Islet precursor cell (in vitro differentiated cells): ENCODE measurements at regions not wholly inside any gene's neighbourhood (a gene's known extent, or its start where the extent isn't known, plus 50 kb on each side); places are given as distances from the start of the nearest gene placed in this dataset.
"Not testable (repeated sequence)": the region's sequence is repeated elsewhere in the genome, so short reads cannot be mapped to it uniquely, and the experiment has no call there.

Experiments used
- DNase-seq: peaks from one replicate; pipeline ENCODE4 v3.0.0-alpha.2; 2018

DNA sequence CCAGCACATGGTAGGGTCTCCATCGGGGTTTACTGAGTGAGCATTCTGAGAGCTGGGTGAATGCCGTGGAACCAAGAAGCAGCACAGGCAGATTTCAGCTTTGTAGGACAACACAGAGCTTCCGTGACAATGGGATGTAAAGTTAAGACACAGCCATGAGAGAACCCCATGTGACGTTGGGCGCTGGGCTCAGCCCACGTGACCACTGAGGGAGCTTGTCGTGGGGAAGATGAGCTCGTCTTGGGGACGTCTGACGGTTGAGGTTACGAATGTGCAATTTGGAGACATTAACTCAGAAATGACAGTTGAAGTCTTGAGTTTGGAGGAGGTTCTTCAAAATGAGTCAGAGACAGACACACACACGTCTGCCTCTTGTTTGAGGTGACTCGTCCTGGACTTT is 51.5 kb upstream of the MUC20 start:
- peak; percentile 26 for DNase-seq

DNA sequence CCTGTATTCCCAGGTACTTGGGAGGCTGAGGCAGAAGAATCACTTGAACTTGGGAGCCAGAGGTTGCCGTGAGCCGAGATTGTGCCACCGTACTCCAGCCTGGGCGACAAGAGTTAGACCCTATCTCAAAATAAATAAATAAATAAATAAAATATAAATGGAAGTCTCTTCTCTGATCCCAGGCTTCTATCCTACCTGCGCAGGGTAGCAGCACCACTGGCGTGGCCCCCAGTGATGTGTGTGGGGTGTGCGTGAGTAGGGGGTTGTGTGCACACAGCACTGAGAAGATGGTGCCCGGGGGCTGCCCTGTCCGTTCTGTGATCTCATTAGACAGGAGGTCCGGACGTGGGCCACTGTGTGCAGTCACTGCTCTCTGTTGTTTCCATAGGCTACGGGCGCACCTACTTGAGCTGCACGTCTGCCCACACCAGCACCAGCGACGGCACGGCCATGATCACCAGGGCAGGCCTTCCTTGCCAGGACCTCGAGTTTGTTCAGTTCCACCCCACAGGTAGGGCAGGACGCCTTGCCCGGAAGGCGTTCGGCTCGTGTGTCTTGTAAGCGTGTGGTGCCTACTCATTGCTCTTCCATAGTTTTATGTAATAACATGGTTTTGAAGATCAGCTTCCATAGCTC is 52.5 kb upstream of the MUC20 start:
- DNase-seq: peak; percentile 16

DNA sequence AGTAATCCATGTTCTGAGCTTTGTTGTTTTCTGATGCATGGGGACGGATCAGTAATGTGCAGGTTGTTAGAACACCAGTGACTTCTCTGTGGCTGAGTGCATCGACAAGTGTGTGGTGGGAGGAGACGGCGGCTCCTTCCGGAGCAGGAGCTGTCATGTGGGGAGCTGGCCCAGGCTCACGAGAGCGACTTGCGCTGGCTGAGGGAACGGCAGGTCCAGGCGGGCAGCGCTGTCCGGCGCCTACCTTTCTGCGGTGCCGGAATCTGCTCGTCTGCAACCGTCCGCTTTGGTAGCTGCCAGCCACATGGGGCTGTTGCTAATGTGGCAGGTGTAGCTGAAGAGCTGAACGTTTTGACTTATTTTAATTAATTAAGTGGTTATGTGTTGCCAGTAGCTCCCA is 55.5 kb upstream of the MUC20 start:
- not testable (repeated sequence) for DNase-seq

DNA sequence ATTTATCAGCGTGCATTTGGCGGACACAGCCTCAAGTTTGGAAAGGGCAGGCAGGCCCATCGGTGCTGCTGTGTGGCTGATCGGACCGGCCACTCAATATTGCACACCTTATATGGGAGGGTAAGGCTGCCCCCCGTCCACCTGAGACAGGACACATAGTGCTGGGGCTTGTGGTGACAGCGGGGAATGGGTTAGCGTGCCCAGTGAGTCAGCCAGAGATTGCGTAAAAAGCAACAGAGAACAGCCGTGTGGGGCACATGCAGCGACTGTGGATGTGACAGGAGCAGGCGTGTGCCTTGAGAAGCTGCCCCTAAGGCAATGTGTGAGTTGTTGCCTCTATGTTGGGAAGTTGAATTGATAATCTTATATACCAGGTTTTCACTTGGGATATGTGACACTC is 56.6 kb upstream of the MUC20 start:
- DNase-seq: peak; percentile 5

DNA sequence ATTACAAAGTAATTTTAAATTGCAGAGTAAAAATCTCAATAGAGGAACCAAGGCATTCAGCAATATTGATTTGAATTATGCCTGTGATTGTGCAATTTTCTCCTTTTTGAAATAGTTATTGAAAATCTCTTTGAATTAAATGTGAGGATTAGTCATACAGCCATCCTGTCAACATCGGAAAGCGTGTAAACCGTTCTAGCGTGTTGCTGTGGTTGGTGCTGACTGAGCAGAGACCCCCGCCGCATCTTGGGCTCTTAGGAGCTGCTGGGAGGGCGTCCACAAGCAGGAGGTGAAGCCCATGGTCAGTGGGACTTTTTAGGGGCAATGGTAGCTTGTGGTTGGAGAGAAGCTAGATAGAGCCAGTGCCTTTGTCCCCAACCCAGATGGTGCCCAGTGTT is 61.6 kb upstream of the MUC20 start:
- not testable (repeated sequence) for DNase-seq

DNA sequence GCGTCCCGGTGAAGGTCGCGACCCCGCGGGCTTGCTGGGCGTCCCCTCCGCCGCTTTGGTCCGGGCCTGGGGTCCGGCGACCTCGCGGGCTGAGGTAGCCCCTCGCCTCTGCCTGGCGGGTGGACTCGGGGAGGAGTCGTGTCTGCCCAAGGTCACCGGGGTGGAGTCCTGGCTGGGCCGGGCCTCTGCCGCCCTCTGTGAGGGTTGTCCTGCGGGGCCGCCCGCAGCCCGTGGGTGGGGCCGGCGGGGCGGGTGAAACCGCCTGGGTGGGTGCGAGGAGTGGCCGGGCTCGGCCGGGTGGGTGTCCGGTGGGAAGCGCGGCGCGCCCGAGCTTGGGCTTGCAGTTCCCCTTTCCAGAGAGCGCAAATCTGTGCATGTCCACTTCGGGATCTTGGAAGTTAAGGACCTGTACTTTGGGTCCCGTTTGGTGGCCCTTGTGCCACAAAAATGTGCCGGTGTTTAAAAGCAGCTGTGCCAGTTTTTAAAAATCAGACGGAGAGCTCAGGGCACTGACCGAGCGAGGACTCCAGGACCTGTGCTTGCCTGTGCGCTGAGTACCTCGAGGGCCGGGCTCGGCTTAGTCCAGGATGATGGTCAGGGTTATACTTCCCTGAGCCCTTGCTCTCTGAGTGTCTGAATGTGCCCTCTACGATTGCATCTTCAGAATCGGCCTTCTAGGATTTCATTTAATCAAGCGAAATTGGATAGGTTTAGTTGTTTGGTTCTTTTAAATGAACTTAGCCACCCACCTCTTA is 62.2 kb upstream of the MUC20 start:
- not testable (repeated sequence) for DNase-seq

DNA sequence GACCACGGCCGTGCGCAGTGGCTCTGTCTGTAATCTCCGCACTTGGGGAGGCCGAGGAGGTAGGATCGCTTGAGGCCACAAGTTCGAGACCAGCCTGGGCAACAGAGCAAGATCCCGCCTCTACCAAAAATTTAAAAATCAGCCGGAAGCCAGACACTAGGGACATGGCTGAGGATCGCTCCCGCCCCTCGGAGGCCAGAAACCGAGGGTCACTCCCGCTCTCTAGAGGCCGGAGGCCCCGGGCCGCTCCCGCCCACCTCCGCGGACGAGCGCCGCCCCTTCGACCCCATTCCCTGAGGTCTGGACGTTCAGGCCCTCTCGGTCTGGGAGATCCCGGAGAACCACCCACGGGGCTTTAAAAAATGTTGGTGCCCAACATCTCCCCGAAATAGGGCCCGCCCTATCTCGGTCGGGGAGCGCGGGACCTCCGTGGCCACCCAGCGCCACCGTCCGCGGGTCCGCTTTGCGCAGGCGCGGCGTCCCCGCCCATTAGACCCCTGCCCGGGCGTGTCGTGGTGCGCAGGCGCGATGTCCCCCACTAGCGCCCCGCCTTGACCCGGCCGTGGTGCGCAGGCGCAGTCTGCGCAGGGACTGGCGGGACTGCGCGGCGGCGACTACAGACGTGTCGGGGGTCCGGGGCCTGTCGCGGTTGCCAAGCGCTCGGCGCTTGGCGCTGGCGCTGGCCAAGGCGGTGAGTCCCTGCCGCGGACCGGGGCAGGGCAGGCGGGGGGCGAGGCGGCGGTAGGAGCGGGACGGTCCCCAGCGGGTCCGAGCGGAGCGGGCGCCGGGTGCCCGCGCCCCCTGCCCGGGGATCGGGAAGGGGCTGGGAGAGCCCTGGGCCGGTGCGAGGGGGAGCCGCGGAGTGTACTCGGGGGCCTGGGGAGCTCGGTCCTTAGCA is 63.1 kb upstream of the MUC20 start:
- DNase-seq: peak; percentile 85

DNA sequence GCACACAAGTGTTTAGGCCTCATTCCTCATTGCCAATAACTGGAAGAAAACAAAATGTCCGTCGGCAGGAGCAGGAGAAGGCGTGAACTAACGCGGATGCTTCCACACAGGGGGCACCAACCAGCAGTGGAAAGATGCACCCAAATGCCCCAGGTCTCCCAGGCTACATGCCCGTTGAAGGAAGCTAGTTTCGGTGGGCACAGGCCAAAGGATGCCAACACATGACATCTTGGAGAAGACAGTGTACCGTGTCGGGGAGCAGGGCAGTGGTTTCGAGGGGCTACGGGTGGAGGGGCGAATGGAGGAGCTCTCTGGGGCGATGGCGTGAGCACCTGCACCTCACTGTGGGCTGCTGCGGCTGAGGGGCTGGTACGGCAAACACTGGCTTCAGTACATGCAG is 64.7 kb upstream of the MUC20 start:
- DNase-seq: peak; percentile 35

DNA sequence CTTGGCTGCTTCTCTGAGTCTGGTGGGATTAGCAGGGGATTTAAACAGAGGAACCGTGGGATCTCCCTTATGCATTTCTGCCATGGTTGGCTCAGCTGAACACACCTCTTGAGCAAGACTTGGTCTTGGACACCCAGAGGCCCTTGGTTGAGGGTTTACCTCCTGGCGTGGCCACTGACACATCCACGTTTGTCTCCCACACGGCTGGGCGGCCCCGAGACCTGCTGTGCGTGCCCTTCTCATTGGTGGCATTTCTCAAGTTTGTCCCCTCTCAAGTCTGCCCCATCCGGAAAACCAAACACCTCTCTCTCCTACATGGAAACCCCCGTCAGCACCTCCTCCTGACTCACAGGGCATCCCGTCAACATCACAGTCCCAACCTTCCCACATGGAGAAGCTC is 66.0 kb upstream of the MUC20 start:
- DNase-seq: not testable (repeated sequence)

DNA sequence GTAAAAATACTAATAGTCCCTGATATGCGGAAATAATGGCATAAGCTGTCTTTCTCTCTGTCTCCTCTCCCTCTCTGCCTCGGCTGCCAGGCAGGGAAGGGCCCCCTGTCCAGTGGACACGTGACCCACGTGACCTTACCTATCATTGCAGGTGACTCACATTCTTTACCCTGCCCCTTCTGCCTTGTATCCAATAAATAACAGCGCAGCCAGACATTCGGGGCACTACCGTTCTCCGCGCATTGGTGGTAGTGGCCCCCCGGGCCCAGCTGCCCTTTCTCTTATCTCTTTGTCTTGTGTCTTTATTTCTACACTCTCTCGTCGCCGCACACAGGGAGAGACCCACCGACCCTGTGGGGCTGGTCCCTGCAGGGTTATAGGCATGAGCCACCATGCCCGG is 66.6 kb upstream of the MUC20 start:
- peak; percentile 29 for DNase-seq

DNA sequence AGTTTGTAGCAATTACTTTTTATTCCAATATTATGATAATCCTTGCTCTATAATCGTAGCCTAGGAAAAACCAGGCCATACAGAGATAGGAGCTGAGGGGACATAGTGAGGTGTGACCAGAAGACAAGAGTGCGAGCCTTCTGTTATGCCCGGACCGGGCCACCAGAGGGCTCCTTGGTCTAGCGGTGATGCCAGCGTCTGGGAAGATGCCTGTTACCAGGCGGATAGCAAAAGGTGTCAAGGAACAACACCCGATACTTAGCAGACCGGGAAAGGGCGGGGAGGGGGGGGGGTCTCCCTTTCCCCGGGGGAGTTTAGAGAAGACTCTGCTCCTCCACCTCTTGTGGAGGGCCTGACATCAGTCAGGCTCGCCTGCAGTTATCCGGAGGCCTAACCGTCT is 67.1 kb upstream of the MUC20 start:
- peak; percentile 63 for DNase-seq

DNA sequence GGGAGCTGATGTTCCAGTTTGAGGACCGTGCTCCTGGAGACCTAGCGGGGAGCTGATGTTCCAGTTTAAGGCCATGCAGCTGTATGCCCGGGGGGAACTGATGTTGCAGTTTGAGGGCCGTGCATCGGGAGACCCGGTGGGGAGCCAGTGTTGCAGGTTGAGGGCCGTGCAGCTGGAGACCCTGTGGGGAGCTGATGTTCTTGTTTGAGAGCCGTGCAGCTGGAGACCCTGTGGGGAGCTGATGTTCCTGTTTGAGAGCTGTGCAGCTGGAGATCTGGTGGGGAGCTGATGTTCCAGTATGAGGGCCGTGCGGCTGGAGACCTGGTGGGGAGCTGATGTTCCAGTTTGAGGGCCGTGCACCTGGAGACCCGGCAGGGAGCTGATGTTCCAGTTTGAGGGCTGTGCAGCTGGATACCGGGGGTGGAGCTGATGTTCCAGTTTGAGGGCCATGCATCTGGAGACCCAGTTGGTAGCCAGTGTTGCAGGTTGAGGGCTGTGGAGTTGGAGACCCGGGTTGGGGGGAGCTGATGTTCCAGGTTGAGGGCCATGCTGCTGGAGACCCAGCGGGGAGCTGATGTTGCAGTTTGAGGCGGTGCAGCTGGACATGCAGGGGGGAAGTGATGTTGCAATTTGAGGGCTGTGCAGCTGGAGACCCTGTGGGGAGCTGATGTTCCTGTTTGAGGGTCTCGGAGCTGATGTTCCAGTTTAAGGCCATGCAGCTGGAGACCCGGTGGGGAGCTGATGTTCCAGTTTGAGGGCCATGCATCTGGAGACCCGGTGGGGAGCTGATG is 64.4 kb upstream of the APOD start:
- not testable (repeated sequence) for DNase-seq

DNA sequence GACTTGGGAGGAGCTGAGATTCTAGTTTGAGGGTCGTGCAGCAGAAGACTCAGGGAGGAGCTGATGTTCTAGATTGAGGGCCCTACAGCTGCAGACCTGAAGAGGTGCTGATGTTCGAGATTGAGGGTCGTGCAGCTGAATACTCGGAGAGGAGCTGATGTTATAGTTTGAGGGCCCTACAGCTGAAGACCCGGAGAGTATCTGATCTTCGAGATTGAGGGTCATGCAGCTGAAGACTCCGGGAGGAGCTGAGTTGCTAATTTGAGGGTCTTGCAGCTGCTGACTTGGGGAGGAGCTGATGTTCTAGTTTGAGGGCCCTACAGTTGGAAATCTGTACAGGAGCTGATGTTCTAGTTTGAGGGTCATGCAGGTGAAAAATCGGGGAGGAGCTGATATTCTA is 62.1 kb upstream of the APOD start:
- DNase-seq: not testable (repeated sequence)

DNA sequence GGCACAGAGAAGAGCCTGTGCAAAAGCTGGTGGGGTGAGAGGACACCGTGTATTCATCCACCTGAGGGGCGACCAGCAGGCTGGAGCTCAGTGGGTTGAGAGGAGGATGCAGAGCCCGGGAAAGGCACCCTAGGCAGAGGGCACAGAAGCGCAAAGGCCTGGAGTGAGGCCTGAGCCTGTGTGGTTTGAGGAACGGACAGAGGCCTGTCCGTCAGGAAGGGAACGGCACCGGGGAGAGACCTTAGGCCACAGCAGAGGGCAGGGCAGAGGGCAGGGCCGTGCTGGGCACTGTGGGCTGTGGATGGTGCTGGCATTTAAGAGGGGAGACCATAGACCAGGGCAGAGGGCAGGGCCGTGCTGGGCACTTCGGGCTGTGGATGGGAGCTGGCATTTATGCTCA is 59.5 kb upstream of the APOD start:
- not testable (repeated sequence) for DNase-seq

DNA sequence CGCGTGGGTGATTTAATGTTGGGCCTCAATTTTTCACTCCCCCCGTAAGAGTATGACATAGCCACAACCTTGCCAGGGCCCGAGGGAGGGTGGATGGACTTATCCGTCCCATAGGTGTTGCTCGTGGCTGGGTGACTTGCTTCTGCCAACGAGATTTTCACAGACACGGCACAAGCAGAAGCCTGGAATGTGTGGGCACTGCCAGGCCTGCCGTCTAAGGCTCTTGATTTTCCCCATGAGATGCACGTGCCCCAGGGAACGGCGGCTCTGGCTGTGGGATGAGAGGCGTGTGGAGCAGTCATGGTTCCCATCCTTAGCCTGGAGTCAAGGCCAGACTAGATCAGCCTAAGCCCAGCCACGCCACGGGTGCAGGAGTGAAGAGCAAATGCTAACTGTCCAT is 58.6 kb upstream of the APOD start:
- not testable (repeated sequence) for DNase-seq

DNA sequence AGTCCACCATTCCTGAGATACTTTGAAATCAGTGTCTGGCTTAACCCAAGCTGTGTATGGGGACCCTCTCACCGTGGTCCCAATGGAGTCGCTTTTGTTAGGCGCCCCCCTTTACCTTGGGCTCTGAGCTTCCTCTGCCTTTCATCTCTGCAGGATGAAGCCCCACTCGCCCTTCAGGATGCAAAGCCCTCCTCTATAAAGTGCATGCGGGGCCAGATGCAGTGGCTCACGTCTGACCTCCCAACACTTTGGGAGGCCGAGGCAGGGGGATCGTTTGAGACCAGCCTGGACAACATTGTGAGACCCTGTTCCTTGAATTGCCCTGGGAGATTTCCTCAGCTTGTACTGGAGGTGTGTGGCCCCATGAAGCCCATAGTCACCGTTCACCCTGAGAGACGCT is 54.7 kb upstream of the APOD start:
- not testable (repeated sequence) for DNase-seq

DNA sequence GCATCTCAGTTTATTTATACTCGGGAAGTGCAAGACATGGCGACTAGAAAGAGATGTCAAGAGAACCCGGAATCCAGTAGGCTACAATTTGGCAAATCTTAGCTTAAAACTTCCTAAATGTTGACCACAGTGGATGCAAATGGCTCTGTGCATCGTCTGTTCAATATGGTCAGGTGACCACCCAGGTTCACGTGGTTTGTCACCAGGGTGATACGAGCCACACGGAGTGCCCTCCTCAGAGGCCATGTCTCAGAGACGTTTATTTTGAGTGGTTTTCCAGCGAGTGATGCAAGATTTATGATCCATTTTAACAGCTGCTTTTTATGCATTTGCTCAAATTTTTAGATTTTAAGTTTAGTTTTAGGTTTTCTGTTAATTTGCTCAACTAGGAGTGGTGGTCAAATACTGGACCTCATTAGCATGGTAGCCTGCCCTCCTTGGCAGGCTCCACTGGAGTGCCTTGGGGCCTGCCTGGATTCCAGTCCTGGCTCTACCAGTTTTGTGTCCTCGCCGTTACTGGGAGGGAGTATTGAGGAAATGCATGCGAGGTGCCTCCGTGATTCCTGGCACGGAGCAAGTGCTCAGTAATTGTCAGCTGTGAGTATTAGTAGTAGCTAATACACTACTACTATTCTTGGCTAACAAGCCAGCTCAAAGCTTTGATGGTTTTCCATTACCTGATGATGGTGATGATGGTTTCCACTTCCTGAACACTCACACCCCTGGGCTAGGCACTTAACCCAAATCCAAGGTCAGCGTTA is 53.9 kb upstream of the APOD start:
- not testable (repeated sequence) for DNase-seq

DNA sequence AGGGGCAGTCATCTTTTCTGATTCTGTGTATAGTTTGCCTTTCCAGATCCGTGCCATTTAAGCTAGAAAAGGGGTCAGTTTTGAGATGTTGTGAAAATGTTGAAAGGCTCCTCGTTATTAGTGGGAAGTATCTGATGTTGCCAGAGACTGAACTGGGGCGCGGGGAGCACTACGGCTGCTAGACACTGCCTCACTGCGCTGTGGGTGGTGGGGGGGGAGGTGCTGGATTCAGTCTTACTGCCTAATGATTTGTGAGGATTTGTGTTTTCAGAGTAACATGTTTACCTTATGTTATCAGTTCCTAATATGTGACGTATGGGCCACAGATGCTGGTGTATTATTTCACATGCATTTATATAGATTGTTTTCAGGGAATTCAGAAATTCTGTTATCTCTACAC is 53.3 kb upstream of the APOD start:
- DNase-seq: not testable (repeated sequence)

DNA sequence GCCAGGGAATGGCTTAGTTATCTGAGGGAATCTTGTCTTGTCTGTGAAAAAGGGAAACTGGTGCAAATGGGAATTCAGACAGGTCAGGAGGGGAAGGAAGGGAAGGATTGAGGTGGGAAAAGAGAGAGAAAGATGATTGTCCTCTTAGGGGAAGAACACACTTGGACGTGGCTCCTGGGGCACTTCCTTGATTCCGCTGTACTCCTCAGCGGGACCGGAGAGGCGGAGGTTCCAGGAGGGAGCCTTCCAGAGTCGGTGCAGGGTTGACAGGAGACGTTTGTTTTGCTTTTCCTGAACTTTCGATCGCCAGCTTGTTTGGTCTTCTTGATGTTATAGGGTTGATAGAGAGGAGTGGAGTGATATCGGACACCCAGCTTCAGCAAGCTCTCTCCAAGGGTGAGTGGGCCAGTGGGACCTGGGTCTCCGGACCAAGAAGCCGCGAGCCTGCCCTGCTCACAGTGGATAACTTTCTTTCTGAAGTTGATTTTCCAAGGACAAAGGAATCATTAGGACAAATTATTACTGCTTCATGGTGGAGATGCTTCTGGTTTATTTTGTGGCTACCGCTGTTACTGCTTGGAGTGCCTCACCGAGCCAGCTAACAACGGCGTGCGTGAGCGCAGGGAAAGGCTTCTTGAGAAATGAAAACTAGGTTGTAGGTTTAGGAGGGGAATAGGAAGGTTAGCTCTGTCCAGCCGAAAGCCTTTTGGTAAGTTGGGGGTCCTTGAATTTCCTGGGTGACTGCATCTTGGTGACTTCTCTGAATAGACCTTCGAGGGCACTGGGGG is 52.4 kb upstream of the APOD start:
- DNase-seq: not testable (repeated sequence)

DNA sequence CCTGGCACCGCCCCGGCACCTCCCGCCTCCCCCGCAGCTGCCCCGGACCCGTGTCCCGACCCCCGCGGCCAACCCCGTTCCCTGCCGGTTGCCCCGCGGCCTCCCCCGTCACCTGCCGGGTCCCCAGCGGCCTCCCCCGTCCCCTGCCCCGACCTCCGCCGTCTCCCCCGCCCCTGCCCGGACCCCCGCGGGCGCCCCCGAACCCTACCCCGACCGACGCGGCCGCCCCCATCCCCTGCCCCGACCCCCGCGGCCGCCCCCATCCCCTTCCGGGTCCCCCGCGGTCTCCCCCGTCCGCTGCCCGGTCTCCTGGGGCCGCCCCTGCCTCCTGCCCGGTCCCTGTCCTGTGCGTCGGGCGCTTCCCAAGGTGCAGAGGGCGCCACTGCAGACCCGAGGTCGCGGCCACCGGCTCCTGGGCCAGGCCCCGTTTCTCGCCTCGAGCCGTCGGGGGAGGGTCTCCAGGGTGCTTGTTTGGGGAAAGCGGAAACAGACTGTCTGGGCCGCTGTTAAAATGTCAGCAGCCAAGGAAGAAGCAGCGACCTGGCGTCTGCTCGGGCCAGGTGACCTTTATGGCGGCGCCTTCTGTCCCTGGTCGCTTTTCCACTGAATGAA is 51.6 kb upstream of the APOD start:
- not testable (repeated sequence) for DNase-seq
